LNCAP (cell line): ENCODE measurements at regions not wholly inside any gene's neighbourhood (a gene's known extent, or its start where the extent isn't known, plus 50 kb on each side); places are given as distances from the start of the nearest gene placed in this dataset.

Source experiments
- CTCF ChIP-seq: fragments of 450-650 bp; IDR thresholded peaks from 2 replicates; pipeline ENCODE4 v1.5.1; 2017; ENCODE audit warnings: mild to moderate bottlenecking

GRCh38 chr20:4606051-4606450 lies 80.2 kb upstream of the PRNP start:
- TF ChIP-seq CTCF = no peak

- no peak for TF ChIP-seq CTCF
These were observed 81.1 kb upstream of the PRNP start for GRCh38 chr20:4605166-4605565.

- no peak for TF ChIP-seq CTCF
These were observed 81.7 kb upstream of the PRNP start for GRCh38 chr20:4604580-4604979.

- TF ChIP-seq CTCF = no peak
These were observed 82.5 kb upstream of the PRNP start for GRCh38 chr20:4603724-4604123.

GRCh38 chr20:4602297-4602631 lies 84.0 kb upstream of the PRNP start:
- no peak for TF ChIP-seq CTCF

- TF ChIP-seq CTCF = no peak
These were observed 84.5 kb upstream of the PRNP start for GRCh38 chr20:4601630-4602296.

- no peak for TF ChIP-seq CTCF
These were observed 85.8 kb upstream of the PRNP start for GRCh38 chr20:4600308-4601014.
